Thyroid gland (tissue), 4 donors: ENCODE measurements at regions not wholly inside any gene's neighbourhood (a gene's known extent, or its start where the extent isn't known, plus 50 kb on each side); places are given as distances from the start of the nearest gene placed in this dataset.

Experiments
- DNase-seq, 2 donors: peaks; one replicate each; pipeline ENCODE4 v3.0.0-alpha.2; 2019
- H3K27ac ChIP-seq, 3 donors: fragments of 200-600 bp; sonication (generic); 1 replicate in 2 of 3; 2 replicates in 1 of 3; pipeline ENCODE4 v1.5.1; 2016 to 2019; ENCODE audit warnings: mild to moderate bottlenecking in 1 of 3, moderate library complexity in 1 of 3
- H3K27me3 ChIP-seq: fragments of 200-600 bp; sonication (generic); one replicate; pipeline ENCODE4 v1.5.1; 2019
- H3K36me3 ChIP-seq, 2 donors: fragments of 200-600 bp; sonication (generic); one replicate each; pipeline ENCODE4 v1.5.1; 2016 to 2019
- H3K4me1 ChIP-seq, 2 donors: fragments of 200-600 bp; sonication (generic); one replicate each; pipeline ENCODE4 v1.5.1; 2017 to 2019
- H3K4me3 ChIP-seq, 3 donors: fragments of 200-600 bp; sonication (generic); replicated peaks in 1 of 3; 1 replicate in 2 of 3; 2 replicates in 1 of 3; pipeline ENCODE4 v1.5.1; 2016; ENCODE audit warnings: mild to moderate bottlenecking in 1 of 3
- H3K9me3 ChIP-seq: fragments of 200-600 bp; sonication (generic); one replicate; pipeline ENCODE4 v1.5.1; 2017
- POLR2A ChIP-seq, 2 donors: fragments of 450-650 bp; IDR thresholded peaks; one replicate each; pipeline ENCODE4 v1.6.1; 2017; ENCODE audit warnings: antibody characterized with exemption in 2 of 2, mild to moderate bottlenecking in 2 of 2, moderate library complexity in 1 of 2
- WGBS, 2 donors: methylation state at CpG; one replicate each; pipeline ENCODE4 v1.1.5; 2017; 5-methylcytosine and 5-hydroxymethylcytosine counted together
- intact Hi-C: fragments of 100-400 bp; cut with DNase I; formaldehyde crosslinking; loops from one replicate; pipeline ENCODE4 v1.15.1; 2023
- TF ChIP-seq, protein P1 (sequence below), 6 experiments: fragments of 200-600 bp in 3 of 6; fragments of 450-650 bp in 3 of 6; sonication (generic) in 3 of 6; IDR thresholded peaks; one replicate each; pipeline ENCODE4 v1.5.1; 2016 to 2019; ENCODE audit warnings: antibody characterized with exemption in 6 of 6, mild to moderate bottlenecking in 2 of 6, inconsistent platforms in 1 of 6, moderate library complexity in 1 of 6

DNA sequence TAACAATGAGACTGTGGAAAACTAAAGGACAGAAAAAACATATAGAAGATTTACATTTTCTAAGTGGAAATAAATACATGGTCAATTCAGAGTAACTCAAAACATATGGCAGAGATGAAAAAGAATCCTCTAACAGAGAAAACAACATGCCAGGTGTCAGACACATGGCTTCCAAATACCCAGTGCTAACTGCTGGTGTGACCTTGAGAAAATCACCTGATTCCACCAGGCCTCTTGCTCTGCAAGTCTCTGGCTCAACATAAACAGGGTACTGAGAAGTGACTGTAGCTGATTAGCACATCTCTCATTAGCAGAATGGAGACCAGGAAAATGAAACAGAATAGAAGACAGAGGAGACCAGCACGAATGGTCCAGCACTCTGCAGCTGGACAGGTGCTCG, 210.8 kb downstream of the HNMT start:
- H3K4me3 ChIP-seq = no peak overlapping the region
- no peak for DNase-seq
- intact Hi-C loops = no loop called here
- H3K27me3 ChIP-seq = no peaks in the 10 kb centered on the region
- WGBS, 2 donors = 86 to 91% methylated on average over 2 of the region's 2 CpGs
- no peak for TF ChIP-seq POLR2A (IDR thresholded peaks at IDR 0.05)
- TF ChIP-seq, protein P1, sequence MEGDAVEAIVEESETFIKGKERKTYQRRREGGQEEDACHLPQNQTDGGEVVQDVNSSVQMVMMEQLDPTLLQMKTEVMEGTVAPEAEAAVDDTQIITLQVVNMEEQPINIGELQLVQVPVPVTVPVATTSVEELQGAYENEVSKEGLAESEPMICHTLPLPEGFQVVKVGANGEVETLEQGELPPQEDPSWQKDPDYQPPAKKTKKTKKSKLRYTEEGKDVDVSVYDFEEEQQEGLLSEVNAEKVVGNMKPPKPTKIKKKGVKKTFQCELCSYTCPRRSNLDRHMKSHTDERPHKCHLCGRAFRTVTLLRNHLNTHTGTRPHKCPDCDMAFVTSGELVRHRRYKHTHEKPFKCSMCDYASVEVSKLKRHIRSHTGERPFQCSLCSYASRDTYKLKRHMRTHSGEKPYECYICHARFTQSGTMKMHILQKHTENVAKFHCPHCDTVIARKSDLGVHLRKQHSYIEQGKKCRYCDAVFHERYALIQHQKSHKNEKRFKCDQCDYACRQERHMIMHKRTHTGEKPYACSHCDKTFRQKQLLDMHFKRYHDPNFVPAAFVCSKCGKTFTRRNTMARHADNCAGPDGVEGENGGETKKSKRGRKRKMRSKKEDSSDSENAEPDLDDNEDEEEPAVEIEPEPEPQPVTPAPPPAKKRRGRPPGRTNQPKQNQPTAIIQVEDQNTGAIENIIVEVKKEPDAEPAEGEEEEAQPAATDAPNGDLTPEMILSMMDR (IDR thresholded peaks at IDR 0.05) = no peak
- no peaks in the 10 kb centered on the region for H3K9me3 ChIP-seq
- H3K36me3 ChIP-seq = no peaks in the 10 kb centered on the region
- no peaks in the 10 kb centered on the region for H3K4me1 ChIP-seq
- no peak overlapping the region for H3K27ac ChIP-seq

DNA sequence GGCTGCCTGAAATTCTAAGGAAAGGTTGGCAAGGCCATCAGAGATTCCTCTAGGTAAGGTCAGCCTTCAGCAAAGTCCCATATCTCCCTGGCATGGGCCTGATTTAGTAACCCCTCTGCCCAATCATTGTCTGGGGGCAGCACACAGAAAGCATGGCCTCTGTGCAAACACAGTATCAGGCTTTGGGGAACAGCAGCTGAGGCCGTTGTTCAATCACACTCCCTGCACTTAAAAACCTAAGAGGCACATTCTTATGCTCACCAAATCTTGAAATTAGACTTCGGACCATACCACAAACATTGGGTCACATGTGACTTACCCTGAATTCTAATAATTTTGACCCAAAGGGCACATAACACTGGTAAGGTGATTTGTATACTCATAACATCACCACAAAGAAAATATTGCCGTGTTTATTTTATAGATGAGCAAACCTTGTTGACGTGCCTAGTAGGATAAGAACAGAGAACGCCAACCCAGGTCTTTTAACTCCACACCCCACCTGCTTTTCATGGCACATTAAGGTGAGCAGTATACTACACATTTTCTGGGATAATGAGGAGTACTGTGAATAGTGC, 212.7 kb downstream of the HNMT start:
- WGBS, 2 donors = 61 to 76% methylated on average over 5 of the region's 5 CpGs
- no peak for TF ChIP-seq POLR2A (IDR thresholded peaks at IDR 0.05)
- TF ChIP-seq, protein P1 (IDR thresholded peaks at IDR 0.05) = no peak
- Histone ChIP-seq H3K9me3 (no peaks in the 10 kb centered on the region), H3K4me3 (no peak overlapping the region), H3K27ac (no peak overlapping the region), H3K36me3 (no peaks in the 10 kb centered on the region), H3K27me3 (no peaks in the 10 kb centered on the region), H3K4me1 (no peaks in the 10 kb centered on the region)
- intact Hi-C loops = no loop called here
- DNase-seq = no peak

DNA sequence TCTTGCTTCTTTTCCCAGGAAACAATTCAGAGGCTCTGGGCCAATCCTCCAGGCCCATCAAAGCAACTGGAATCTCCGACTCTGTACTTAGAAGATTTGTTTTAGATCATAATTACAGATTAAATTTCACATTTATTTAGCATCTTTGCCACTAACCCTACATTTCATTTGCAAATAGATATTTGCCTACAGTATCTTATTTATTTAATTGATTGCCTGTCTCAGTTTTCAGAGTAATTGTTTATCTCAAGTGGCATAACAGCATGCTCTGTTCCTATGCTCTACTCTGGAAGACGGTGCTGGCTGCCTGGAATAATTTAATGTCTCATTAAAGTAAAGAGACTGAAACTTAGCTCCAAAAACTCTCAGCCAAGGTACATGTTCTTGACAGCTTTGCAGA, 213.4 kb downstream of the HNMT start:
- intact Hi-C loops = no loop called here
- no peak overlapping the region for H3K4me3 ChIP-seq
- 74 to 81% methylated on average over 2 of the region's 2 CpGs for WGBS, 2 donors
- no peaks in the 10 kb centered on the region for H3K9me3 ChIP-seq
- no peak overlapping the region for H3K27ac ChIP-seq
- H3K36me3 ChIP-seq = no peaks in the 10 kb centered on the region
- TF ChIP-seq, protein P1 (IDR thresholded peaks at IDR 0.05) = no peak
- no peak for TF ChIP-seq POLR2A (IDR thresholded peaks at IDR 0.05)
- no peaks in the 10 kb centered on the region for H3K4me1 ChIP-seq
- H3K27me3 ChIP-seq = no peaks in the 10 kb centered on the region
- DNase-seq = no peak

DNA sequence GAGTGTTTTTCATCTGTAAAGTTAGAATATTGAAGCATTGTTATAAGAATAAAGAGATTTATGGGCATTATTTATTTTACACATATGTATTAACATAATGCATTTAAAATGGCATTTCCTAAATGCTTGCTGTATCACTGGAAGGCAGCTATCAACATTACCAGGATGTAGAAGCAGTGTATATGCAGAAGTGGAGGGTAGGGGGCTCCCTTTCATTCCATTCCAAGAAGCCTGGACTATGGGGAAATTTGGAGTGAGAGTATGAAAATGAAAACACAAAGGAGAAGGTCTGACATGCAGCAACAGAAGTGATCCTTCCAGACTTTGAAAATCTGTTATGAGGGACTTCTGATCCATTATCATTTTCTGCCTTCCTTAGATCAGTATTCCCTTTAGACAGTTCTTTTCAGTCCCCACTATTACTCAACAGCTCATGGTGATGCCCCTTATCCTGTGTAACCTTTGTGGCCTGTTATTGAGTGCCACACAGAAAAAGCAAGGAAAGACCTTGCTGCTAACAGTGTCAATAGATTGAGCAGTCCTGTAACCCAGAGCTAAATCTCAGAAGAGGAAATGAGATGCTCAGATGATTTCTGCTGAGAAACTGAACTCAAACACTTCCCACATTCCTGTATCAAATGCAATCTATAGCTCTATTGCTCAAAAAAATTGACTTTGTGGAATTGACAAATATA, 216.6 kb downstream of the HNMT start:
- TF ChIP-seq POLR2A (IDR thresholded peaks at IDR 0.05) = no peak
- TF ChIP-seq, protein P1 (IDR thresholded peaks at IDR 0.05) = no peak
- Histone ChIP-seq H3K9me3 (no peaks in the 10 kb centered on the region), H3K27ac (no peak overlapping the region), H3K4me1 (no peaks in the 10 kb centered on the region), H3K36me3 (no peaks in the 10 kb centered on the region), H3K27me3 (no peaks in the 10 kb centered on the region), H3K4me3 (no peak overlapping the region)
- intact Hi-C loops = no loop called here
- DNase-seq = no peak

DNA sequence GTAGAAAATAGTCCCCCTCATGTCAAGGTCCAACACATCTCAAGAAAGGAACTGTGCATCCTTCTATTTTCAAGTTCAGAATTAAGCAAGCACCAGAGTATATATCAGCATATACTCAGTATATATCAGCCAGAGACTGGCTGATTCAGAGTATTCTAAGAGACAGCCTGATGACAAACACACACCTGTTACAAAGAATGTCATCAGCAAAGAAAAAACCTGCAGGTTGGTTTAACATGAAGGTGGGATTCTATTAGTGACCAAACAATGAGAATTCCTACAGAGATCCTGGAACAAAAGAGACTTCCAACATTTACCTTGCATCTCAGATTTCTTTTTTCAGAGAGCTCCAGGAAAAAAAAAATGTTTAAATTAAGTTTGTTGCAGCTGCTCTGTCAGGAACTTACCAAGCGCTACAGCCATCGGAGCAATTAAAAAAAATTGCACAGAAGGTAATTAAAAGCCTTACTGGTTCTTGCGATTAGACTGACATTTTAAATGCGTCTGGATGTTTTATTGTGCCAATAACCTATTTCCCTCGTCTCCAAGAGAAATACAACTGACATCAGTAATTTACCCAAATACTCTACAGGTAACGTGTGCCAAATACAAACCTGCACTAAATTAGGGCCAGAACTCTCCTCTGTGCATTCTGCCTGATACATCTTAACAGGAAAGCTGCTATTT, 218.1 kb downstream of the HNMT start:
- no peak for TF ChIP-seq POLR2A (IDR thresholded peaks at IDR 0.05)
- TF ChIP-seq, protein P1 (IDR thresholded peaks at IDR 0.05) = no peak
- 88 to 90% methylated on average over 6 of the region's 6 CpGs for WGBS, 2 donors
- Histone ChIP-seq H3K27me3 (no peaks in the 10 kb centered on the region), H3K4me3 (no peak overlapping the region), H3K9me3 (no peaks in the 10 kb centered on the region), H3K4me1 (no peaks in the 10 kb centered on the region), H3K36me3 (no peaks in the 10 kb centered on the region), H3K27ac (no peak overlapping the region)
- no peak for DNase-seq
- intact Hi-C loops = no loop called here
